ENCODE measurements at regions not wholly inside any gene's neighbourhood (a gene's known extent, or its start where the extent isn't known, plus 50 kb on each side); places are given as distances from the start of the nearest gene placed in this dataset.

DNA sequence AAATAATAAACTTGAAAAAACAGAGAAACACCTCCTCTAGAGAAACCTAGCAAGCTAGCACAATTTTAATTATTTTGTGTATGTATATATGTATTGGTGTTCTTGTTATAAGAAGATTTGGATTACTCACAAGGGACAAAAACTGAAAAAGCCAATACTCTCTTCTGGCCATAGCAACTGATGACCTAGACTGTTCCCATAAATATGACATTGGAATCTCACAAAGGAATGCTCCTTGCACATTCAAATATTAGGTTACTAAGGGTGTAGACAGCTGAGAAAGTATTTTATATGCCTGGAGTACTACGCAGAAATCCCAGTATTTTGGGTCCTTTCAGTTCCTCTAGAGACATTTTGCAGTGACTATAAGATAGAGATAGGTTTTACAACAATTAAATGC lies 279.4 kb downstream of the FZD1 start:
- H4K20me1 ChIP-seq (ENCODE audit: insufficient read depth), result no peaks in the 10 kb centered on the region
- H3K4me3 ChIP-seq (IDR thresholded peaks at IDR 0.05; ENCODE audit: insufficient read depth, low read depth, low read length), result no peak overlapping the region
- no peak overlapping the region for H3K9ac ChIP-seq
- no peaks in the 10 kb centered on the region for H3K79me2 ChIP-seq (ENCODE audit: insufficient read depth, low read depth)
- H2AFZ ChIP-seq (ENCODE audit: low read depth), result no peak overlapping the region
- no peaks in the 10 kb centered on the region for H3K4me1 ChIP-seq (ENCODE audit: low read depth, poor library complexity, severe bottlenecking)
- no peak overlapping the region for H3K4me2 ChIP-seq
- TF ChIP-seq, protein P1, sequence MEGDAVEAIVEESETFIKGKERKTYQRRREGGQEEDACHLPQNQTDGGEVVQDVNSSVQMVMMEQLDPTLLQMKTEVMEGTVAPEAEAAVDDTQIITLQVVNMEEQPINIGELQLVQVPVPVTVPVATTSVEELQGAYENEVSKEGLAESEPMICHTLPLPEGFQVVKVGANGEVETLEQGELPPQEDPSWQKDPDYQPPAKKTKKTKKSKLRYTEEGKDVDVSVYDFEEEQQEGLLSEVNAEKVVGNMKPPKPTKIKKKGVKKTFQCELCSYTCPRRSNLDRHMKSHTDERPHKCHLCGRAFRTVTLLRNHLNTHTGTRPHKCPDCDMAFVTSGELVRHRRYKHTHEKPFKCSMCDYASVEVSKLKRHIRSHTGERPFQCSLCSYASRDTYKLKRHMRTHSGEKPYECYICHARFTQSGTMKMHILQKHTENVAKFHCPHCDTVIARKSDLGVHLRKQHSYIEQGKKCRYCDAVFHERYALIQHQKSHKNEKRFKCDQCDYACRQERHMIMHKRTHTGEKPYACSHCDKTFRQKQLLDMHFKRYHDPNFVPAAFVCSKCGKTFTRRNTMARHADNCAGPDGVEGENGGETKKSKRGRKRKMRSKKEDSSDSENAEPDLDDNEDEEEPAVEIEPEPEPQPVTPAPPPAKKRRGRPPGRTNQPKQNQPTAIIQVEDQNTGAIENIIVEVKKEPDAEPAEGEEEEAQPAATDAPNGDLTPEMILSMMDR (conservative IDR thresholded peaks at IDR 0.05; ENCODE audit: low read depth, low read length), result no peak
- H3K36me3 ChIP-seq (ENCODE audit: insufficient read depth), result no peaks in the 10 kb centered on the region
- no peaks in the 10 kb centered on the region for H3K27me3 ChIP-seq (ENCODE audit: insufficient read depth, low read depth)
- no peak overlapping the region for H3K27ac ChIP-seq

GRCh38 chr7:91549878-91550277 lies 285.6 kb downstream of the FZD1 start:
- Histone ChIP-seq H3K27ac (no peak overlapping the region), H3K4me3 (IDR thresholded peaks at IDR 0.05; ENCODE audit: insufficient read depth, low read depth, low read length) (no peak overlapping the region), H3K36me3 (ENCODE audit: insufficient read depth) (no peaks in the 10 kb centered on the region), H2AFZ (ENCODE audit: low read depth) (no peak overlapping the region), H3K27me3 (ENCODE audit: insufficient read depth, low read depth) (no peaks in the 10 kb centered on the region), H4K20me1 (ENCODE audit: insufficient read depth) (no peaks in the 10 kb centered on the region), H3K4me1 (ENCODE audit: low read depth, poor library complexity, severe bottlenecking) (no peaks in the 10 kb centered on the region), H3K9ac (no peak overlapping the region), H3K4me2 (no peak overlapping the region), H3K79me2 (ENCODE audit: insufficient read depth, low read depth) (no peaks in the 10 kb centered on the region)
- TF ChIP-seq, protein P1 (conservative IDR thresholded peaks at IDR 0.05; ENCODE audit: low read depth, low read length), result no peak

GRCh38 chr7:91550931-91551330 lies 286.7 kb downstream of the FZD1 start:
- no peak overlapping the region for H2AFZ ChIP-seq (ENCODE audit: low read depth)
- TF ChIP-seq, protein P1 (conservative IDR thresholded peaks at IDR 0.05; ENCODE audit: low read depth, low read length), result no peak

DNA sequence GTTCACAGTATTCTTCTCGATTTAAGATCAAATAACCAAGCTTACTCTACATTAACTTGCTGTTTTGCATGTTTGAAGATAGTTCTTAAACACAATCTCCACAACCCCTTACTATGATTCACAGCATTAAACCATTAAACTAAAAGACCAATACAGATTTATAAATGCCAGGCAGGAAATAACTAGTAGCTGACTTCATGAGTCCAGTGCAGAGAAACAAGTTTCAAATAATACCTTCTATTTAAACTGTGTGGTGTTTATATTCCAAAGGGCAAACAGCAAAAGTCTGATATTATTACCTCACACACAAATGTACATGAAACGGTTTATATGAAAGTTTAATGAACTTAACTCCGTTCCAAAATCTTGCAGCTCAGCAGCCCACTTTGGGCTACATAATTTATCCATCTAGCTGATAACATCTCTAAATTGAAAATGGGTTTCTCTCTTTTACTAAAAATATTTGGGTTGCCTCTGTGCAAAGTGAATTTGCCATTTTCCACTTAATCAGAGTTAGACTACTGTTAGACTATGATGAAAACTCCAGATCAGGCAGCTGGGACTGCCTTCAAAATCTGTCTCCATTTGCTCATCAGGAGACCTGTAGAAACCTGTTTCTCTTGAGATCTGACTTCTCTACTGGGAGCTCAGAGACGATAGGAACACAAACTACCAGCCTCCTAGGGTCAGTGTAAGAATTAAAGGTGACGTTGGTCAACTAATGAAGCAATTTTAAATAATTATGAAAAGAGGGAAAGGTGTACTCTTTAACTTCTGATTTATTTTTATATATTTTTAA lies 287.3 kb downstream of the FZD1 start:
- H3K27ac ChIP-seq, result no peak overlapping the region
- H3K4me3 ChIP-seq (IDR thresholded peaks at IDR 0.05; ENCODE audit: insufficient read depth, low read depth, low read length), result no peak overlapping the region
- no peaks in the 10 kb centered on the region for H3K79me2 ChIP-seq (ENCODE audit: insufficient read depth, low read depth)
- H3K4me2 ChIP-seq, result no peak overlapping the region
- no peaks in the 10 kb centered on the region for H4K20me1 ChIP-seq (ENCODE audit: insufficient read depth)
- no peak overlapping the region for H3K9ac ChIP-seq
- H3K4me1 ChIP-seq (ENCODE audit: low read depth, poor library complexity, severe bottlenecking), result no peaks in the 10 kb centered on the region
- no peaks in the 10 kb centered on the region for H3K27me3 ChIP-seq (ENCODE audit: insufficient read depth, low read depth)
- H3K36me3 ChIP-seq (ENCODE audit: insufficient read depth), result no peaks in the 10 kb centered on the region
- TF ChIP-seq, protein P1 (conservative IDR thresholded peaks at IDR 0.05; ENCODE audit: low read depth, low read length), result no peak
- H2AFZ ChIP-seq (ENCODE audit: low read depth), result no peak overlapping the region

More at GRCh38 chr7:91550931-91551330, 286.7 kb downstream of the FZD1 start:
- Histone ChIP-seq H3K27ac (no peak overlapping the region), H4K20me1 (ENCODE audit: insufficient read depth) (no peaks in the 10 kb centered on the region), H3K36me3 (ENCODE audit: insufficient read depth) (no peaks in the 10 kb centered on the region), H3K27me3 (ENCODE audit: insufficient read depth, low read depth) (no peaks in the 10 kb centered on the region), H3K9ac (no peak overlapping the region), H3K4me3 (IDR thresholded peaks at IDR 0.05; ENCODE audit: insufficient read depth, low read depth, low read length) (no peak overlapping the region), H3K4me2 (no peak overlapping the region), H3K4me1 (ENCODE audit: low read depth, poor library complexity, severe bottlenecking) (no peaks in the 10 kb centered on the region), H3K79me2 (ENCODE audit: insufficient read depth, low read depth) (no peaks in the 10 kb centered on the region)

All from KMS-11 (cell line).